Activated CD4-positive, alpha-beta T cell treated with anti-CD3 and anti-CD28 coated beads, Interleukin-2, Interleukin-6, amounts not matched to agents 100 ng/mL and 50 ng/mL, durations not matched to agents 16 hours and 8 hours (primary cell): ENCODE measurements at regions not wholly inside any gene's neighbourhood (a gene's known extent, or its start where the extent isn't known, plus 50 kb on each side); places are given as distances from the start of the nearest gene placed in this dataset.
"Not testable (repeated sequence)": the region's sequence is repeated elsewhere in the genome, so short reads cannot be mapped to it uniquely, and the experiment has no call there.

Source experiments
- DNase-seq: peaks from one replicate; pipeline ENCODE4 v3.0.0-alpha.2; 2020

DNA sequence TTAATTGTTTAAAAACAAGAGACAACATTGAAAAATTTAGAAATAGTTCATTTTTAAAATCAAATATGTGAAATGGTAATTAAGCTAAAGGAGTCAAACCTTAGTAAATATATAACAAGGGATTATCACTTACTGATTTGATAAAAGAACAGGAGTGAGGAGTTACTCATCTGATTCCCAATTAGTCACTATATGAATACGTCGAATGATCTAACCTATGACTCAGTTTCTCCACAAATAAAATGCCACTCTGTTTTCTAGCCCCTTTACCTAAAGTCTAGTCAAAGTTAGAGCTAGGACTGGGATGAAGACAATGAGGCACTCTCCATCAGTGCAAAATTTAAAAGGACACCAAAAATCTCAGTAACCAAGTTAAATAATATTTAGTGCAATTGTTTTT is 70.4 kb upstream of the RASEF start:
- no peak for DNase-seq

DNA sequence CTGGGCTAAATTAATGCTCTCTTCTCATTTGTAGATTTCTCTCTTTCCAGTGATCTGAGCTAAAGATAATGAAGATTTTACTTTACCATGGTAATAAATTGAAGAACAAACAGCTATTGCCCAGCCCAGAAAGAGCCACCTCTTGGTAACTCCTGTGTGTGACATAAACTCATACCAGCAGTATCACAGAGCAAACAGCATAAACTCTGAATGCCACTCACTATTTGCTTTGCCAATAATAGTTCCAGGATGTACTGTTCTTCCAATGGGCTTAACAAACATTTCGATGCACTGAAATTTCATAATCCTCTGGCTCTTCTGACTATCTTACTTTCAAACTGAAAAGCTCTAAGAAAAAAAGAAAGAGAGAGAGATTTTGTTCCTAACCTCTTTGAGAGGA is 69.8 kb upstream of the RASEF start:
- no peak for DNase-seq

DNA sequence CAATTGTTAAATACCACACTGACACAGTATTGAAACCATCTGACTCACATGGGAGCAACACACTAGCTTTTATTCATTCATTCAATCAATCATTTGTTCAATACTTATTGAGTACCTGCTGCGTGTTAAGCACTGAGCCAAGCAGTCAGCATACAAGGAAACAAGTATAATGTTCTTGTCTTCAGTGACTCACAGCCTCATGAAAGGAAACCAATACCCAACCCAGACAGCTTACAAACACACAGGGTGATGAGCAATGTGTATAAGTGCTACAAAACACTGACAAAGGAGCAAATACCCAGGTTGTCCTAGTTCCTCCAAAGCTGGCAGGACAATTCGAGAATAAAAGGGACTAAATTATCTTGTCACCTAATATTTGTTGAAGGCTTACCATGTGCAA is 67.6 kb upstream of the RASEF start:
- no peak for DNase-seq

DNA sequence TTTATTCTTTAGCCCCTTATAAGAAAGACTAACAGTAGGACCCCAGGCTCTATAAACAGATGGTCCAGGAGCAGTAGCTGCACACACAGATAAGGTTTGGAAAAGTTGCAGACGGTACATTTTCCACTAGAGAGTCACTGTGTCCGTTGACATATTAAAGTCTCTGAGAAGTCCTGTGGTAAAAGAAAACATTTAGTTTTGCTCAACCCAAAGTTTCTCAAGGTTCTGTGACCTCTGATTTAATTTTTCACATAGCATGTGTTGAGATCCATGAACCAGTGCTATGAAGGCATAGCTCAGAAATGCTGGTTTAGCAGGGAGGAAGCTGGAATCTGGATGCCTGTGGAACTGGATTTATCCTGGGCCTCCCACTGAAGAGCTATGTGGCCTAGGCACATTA is 62.7 kb upstream of the RASEF start:
- no peak for DNase-seq

DNA sequence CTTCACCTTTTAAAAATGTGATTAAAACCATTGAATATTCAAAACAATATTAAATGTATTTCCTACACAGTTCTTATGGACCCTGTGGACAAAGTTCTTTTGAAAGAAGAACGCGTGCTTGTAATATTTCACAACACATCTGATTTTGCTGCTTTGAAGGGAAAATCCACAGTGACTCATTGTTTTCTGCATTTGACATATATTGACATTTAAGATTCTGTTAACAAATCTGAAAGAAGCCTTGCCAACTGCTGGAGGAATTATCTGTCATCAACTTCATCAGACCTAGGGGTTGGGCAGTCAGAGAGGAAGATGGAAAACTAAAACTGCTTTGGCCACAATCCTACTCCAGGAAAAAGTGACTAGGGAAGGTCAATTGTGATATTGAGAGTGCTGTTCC is 56.9 kb upstream of the RASEF start:
- DNase-seq, result no peak

DNA sequence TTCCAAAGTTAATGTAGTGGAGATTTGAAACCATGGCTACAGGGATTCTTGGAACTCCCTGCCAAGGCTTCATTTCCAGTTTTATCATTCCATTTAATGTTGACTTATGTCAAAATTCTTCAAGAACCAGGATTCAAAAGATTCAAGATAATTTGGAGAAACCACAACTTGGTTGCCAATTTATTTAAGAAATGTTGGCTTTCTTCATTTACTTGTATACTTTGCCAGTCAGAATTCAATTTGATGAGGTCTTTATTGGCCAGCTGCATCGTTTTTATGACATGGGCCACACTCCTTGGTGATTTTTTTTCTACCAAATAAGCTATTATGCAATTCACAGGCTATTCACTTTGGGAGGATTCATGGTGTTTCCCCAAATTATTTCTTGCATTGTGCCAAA is 53.1 kb upstream of the RASEF start:
- DNase-seq, result no peak

DNA sequence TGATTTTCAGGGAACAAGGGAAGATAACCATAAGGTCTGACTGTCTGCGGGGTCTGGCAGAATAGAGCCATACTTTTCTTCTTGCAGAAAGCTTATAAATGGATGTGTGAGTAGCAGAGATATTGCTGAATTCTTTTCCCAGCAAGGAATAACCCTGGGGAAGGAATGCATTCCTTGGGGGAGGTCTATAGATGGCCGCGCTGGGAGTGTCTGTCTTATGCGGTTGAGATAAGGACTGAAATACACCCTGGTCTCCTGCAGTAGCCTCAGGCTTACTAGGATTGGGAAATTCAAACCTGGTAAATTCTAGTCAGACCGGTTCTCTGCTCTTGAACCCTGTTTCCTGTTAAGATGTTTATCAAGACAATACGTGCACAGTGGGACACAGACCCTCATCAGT is 50.5 kb upstream of the RASEF start:
- not testable (repeated sequence) for DNase-seq
